NCI-H2171 treated with DMSO at 0.1 percent for 48 hours (cell line): ENCODE measurements at regions not wholly inside any gene's neighbourhood (a gene's known extent, or its start where the extent isn't known, plus 50 kb on each side); places are given as distances from the start of the nearest gene placed in this dataset.

ENCODE experiments used
- DNase-seq: peaks from one replicate; lab custom pipeline; 2025; lab: John Stamatoyannopoulos, UW

DNA sequence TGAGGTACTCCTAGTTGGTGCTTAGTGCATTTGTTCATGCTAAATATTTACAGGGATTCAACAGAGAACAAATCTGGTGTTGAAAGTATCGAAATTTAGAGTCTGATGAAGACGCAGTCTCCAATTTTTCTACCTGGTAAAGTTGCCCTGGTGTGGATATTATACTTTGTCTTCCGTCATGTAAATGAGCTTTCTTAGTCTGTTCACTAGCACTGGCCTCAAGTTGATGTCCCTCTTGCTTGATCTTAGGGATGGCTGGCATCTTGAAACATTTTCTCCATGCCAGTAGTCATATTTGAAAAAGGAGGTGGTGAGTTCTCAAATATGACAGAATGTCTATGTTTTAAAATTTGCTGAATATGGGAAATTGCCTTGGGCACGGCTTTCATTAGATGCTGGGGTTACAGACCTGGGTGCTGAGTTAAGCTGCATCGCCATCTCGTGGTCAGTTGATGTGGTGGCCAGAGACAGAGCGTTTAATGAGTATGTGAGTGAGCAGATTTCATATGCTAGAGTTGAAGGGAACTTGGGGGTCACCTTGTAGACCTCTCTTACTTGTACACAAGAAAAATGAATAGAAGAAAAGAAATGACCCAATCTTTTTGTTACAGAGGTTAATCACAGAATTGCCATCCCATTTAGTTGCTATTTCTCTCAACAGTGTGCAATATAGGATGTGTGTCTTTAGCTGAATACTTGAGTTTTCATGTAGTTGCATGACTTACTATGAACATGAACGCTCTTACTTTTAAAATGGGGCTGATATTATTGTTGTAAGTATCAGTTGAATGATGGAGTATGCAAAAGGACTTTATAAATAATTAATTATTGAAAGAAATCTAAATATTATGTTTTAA is 172.8 kb upstream of the DCN start:
- DNase-seq = peak; percentile 75

DNA sequence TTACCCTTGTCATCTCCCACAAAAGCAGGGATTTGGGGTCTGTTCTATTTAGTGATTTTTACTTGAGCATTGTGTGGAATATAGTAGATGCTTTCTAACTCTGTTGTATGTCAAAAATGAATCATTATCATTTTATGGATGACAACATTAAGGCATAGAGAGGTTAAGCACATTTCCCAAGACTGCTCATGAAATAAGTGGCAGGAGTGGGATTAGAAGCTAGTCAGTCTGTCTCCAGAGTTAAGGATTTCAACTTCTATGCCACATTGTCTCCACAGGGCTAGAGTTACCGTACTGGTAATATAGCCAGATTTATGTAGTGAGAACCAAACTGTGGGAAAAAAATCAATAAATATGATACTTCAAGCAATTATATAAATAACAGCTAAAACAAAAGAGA is 170.6 kb upstream of the DCN start:
- no peak for DNase-seq

DNA sequence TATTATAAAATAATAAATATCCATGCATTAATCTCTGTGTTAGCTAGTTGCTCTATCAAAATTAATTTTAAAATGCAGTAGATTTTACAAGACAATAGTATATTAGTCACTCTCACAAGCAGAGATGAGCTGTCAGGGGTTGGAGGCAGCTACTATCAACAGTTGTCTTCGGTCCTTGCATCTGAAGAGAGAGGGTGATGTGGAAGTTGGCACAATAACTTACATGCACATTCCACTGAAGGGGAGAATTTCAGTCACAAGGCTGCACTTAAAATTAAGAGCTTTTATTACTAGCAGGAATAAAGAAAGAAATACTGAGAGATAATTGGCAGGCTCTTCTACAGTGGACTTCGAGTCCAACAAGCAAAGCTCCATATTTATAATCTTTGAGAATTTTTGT is 166.9 kb upstream of the DCN start:
- no peak for DNase-seq

DNA sequence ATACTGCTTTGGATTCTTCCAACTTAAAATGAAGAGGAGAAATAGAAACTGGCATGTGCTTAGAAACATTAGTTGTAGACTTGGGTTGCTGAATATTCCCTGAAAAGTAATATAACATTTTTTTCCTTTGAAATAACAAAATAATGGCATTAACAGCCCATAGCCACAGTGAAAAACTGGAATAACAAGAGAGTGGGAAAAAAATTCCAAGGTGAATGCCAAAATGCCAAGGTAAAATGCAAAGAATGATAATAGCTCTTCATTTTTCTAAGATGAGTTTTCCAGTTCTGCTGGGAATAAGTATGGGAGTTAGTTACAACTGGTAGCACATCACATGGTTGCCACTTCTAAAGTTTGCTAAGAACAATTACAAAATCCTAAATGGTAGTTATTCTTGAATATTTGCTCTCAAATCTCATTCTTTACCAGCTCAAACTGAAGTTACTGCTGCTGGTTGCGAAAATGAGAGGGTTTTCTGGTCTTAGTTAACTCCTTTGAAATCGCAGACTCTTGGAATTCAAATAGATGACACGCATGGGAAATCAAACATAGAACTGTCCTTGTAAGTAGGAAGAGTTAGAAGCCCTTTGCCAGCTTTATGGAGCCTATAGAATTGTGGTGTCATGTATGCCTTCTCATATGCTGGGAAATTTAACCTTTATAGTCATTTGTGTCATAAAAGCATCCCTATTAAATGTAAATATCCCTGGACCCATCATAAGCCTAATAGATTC is 165.0 kb upstream of the DCN start:
- DNase-seq = no peak

DNA sequence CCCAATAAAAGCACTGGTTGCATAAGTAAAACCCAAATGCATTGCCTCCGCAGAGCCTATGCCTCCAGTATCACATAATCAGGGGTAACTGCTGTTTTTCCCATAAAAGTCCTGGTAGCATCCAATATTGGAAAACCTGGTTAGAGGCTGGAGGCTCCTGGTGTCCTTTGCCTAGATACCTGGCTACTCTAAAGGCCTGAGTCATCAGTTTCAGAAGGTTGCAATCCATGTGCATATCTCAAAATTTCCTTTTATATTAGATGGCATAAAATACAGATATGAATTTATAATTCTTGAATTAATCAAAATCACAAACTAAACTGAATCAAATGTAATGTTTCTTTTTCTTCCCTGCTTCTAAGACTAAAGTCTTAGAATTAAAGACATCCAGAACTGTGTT is 164.2 kb upstream of the DCN start:
- DNase-seq = no peak

DNA sequence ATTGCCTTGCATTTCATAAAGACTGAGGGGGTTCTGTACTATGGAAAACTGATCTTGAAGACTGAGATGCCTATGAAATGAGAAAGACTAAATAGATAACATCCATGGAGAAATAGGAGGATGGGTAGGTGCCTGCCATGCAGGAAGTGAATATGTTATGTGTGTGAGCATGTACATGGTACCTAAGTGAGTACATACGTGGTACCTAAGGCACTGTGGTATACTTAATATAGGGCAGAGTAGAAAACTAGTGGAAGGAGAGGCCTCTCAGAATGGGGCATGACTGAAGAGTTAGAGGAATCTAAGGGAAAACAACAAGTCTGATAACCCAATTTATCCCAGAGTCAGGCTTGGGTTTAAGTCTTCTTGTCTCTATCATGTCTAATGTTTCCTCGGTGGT is 161.8 kb upstream of the DCN start:
- DNase-seq = no peak

DNA sequence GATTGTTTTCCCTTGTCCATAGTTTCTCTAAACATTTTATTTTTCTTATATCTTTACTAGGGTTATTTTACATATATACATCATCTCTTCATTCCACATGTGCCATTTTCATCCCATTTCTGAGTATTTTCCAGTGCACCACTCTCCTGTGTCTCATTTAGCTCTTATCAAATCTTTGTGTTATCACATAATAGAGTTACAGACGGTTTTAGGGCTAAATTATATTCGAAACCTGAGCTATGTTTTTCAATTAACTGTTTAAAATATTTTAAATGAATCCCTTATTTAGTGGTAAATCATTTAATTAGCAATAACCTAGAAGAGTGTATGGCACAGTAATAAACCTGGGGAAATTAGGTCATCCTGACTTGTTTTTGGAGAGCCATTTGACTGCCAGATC is 160.4 kb upstream of the DCN start:
- no peak for DNase-seq

DNA sequence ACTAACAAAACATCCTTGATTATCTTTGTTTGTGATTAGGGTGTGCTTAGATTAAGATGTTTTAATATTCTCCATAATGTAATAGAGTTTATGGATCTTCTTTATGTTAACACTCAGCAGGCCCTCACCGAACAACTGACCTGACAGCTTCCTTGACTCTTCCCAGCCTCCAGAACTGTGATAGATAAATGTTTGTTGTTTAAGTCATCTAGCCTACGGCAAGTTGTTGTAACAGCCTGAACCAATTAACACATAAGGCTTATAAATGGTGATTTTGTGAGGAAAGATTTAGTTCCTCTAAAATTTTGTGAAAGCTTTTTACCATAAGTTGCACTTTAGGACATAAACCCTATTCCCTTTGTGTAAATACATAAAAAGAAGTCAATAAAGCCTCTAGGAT is 156.5 kb upstream of the DCN start:
- no peak for DNase-seq

DNA sequence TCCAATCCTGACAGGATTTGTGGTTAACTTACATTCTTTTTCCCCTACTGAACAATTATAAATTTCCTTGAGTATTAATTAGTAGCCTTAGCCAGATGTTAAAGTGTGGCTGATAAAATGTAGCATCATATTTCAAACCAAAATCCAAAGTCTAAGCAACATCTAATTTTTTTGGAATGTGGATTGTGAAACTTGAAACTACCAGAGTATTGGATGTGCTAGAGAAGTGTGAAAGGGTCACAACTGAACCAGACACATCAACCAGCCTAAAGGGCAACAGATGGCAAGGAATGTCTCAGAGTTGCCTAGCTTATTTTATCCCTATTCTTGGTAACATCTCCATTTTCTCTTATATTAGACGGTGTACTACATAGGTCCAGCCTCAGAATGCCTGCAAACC is 153.1 kb upstream of the DCN start:
- DNase-seq = peak; percentile 80

DNA sequence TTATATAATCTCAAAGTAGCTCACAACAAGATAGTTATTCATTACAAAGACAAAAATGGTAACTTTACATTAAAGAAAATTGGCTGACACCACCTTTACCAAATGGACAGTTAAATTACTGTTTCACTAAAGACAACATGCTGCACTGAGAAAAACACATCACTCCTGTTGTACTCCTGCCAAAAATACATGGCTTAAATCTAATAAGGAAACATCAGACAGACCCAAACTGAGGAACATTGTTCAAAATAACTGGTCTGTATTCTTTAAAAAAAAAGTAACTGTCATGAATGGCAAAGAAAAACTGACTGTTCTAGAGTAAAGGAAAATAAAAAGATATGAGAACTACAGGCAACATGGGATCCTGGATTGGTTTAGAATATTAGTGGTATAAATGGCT is 151.3 kb upstream of the DCN start:
- peak; percentile 12 for DNase-seq

DNA sequence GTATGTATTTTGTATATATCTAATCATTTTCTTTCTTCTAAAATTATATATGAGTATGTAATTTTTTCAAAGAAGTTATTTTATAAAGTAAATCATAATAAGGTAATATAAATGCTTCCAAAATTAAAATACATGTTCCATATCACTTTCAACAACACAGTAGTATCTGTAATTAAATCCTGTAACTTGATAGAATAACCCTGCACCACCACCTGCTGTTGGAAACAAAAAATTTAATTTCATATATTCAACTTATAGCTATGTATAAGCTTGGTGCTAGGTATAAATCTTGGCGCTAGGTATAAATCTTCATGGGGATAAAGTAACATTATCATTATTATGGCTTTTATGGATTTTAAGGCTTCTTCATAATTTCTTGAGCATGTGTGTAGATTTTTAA is 149.7 kb upstream of the DCN start:
- DNase-seq = peak; percentile 73

DNA sequence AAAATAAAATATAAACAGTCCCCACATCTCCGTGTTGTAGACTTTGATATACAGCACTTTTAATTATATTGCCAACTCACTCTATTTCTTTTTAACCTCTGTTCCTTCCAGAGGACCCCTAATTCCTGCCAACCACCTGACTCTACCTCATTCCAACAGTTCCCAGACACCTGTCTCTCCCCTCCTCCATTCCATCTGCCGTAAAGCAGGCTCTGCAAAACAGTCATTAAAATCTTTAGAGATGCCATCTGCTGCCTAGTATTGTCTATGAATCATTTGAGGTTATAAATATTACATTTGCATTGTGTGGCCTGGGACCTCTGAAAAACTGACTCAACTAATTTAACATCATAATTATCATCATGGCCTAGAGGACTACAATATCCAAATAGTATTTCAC is 148.8 kb upstream of the DCN start:
- DNase-seq = peak; percentile 90

DNA sequence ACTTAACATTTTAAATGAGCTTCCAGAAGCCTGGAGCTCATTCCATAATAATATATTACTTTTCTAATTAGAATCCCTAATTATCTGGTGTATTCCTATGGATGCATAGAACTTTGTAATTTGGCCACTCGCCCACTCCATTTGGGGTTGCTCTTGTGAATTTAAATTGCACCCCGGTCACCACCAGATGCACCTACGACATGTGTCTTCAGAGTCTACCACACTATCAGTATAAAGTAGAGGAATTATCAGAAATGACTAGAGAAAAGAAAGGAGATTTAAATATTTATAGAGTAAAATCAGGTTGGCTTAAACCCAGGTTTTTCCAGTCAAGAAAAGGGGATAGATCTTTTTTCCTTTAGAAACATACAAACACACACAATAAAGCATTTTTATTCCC is 145.8 kb upstream of the DCN start:
- no peak for DNase-seq

DNA sequence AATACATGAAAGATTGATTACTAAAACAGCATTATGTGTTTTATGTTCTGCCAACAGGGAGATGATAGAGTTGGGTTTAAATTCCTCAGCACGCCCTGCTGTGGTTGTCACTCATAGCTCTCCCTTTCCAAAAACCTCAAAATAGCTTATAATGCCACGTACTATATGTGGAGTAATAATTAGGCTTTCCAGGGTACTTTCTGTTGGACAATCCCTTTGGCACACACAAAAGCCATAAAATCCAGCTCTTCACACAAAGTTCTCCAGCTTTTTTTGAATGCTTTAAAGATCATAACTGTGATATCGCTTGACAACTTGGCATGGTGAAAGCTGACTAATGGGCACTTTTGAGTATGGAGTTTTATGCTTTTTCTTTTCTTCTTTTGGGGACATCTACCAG is 145.3 kb upstream of the DCN start:
- DNase-seq = no peak

DNA sequence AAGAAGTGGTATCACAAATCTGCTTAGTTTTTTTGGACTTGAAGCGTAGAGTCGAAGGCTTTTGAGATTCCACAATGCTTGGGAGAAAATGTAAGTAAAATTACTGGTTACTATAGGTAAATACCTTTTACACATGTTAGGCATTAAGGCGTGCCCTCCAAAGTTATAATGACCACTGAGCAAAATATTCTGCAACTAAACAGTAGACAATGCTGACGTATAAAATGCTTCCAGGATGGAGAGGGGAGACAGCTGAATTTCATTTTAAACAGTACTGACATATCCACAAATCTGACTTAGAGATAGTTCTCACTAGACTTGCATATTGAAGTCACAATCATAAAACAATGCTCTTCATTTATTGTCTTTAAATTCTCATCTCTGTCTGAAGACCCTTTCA is 144.5 kb upstream of the DCN start:
- no peak for DNase-seq

DNA sequence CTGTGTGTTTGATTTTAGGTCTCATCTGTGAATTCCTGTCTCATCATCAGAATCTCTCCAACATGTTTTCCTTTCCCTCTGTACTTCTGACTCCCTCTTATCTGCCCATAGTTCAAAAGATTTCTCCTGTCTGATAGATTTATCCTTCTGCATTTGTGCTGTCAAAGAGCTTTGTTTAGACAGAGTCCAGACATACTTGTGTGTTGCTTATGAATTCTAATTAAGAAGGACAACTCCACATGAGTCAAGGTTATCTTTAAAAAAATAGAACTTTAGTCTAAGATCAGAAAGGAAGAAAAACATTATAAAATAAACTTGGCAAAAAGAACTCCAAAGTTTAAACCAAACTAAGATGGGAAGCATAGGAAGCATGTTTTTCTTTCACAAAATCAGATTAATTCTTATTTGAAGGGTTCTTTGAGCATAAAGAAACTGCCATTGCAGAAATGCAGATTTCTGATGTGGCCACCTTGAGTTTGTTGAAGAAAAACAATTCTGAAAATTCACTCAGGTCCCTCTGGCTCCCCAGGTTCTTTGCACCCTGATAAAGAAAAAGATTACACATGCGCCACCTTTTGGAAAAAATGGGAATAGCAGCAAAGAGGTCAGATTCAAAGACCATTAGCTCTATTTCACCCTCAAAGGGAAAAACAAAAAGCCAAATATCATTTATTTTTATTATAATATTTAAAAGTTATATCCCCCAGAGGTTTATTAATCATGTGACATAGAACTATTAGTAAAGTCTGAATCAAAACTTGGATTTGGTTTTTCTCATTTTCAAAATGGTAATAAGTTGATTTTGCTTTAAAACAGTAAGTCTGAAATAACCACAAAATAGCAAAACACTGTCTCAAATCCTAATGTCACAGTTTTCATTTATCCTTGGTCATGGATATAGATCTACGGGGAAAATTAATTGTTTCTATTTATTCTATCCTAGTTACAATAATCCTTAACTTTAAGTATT is 143.7 kb upstream of the DCN start:
- peak; percentile 12 for DNase-seq

DNA sequence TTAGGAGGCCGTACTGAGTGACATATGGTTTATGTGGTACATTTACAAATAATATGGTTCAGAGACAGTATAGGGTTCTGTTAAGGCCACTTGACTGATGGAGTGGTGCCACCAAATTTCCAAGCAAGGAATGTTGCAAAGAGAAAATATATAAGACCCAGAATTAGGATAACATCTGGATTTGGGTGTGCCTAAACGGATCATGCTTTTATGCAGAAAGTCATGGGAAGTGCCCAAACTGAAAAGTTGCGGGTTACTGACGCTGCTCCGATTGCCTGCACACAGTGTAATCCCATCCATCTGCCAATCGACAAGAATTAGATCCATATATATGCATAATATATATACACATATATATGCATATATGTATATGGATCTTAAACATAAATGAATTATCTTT is 138.4 kb upstream of the DCN start:
- DNase-seq = no peak

DNA sequence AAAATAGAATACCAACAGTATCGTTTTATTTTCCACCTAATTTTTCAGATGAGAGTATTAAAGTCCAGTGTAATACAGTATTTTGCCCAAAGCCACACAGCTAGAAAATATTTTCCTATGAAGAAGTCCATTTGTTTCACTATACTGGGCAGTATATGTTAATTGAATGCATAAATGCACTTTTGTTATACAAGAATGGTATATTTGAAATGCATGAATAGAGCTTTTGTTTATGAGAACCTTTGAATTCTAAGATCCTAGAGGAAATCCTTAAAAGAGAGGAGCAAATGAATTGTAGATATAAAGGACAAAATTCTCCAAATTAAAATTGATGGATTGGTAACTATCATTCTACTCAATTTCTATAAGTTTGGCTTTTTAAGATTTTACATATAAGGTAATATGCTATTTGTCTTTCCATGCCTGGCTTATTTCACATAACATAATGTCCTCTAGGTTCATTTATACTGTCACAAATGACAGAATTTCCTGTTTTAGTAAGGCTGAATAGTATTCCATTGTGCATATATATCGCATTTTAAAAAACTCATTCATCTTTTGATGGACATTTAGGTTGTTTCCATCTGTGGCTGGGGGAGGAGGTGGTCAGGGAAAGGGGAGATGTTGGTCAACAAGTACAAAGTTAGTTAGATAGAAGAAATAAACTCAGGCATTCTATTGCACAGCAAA is 136.6 kb upstream of the DCN start:
- no peak for DNase-seq

DNA sequence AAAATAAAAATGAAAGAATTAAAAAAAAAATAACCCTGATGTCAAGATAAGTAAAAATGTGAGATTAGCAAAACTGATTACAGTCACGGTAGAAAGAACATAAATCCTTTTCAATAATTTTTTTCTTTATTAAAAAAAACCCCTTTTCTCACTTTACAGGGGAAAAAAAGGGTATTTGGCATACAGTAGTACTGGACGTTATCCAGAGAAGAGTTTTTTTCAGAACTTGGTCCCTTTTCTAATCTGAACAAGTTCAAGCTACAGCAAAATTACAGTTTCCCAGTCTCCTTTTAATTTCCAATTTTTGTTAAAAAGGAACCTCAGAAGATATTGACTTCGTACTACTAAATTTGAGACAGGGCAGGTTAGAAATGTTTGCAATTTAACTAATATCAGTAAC is 134.7 kb upstream of the DCN start:
- DNase-seq = no peak

DNA sequence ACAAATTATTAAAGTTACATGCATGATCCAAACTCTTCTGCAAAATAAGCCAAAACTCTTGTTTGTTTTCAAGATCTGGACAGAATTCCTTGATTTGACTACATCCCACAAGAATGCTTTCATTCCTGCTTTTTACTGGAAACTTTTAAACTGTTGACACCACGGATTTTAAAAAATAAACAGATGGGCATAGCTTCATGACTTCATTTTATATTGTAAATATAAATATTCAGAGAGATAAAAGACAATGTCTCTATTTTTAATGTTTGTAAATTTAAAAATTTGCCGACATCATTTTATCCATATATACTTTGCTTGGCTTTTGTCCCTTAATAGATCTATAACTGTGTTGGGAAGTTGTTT is 134.3 kb upstream of the DCN start:
- no peak for DNase-seq

DNA sequence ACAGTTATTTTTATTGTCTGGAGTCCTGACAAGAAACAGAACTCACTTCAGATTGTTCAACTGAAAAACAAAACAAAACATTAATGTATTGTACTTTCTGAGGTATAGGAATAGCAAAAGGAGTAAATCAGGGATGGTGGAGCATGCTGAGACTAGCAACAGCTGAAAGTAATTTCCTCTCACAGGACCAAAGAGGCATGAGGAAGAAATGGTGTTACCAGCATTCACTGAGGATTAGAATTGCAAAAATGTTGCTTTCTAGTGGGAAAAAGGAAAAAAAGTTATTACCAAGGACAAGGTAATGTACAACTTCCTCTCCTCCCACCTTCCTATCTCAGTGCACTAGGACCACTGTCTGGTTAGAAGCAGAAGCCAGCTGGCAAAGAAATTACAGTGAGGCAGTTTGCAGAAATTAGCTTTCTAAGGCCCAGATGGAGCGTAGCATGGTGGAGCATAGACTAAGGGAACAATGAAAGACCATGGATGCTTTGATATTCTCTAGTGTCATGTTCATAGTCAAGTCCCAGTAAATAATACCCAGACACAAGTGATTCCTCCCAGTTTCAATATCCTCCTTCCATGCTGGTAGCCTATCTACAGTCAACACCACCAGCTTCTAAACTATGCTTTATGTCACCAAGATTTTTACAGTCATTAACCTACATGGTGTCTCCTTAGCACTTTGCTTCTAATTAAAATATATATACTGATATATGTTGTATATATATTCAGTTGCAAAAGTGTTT is 133.7 kb upstream of the DCN start:
- DNase-seq = no peak
